ENCODE measurements at regions not wholly inside any gene's neighbourhood (a gene's known extent, or its start where the extent isn't known, plus 50 kb on each side); places are given as distances from the start of the nearest gene placed in this dataset.

GRCh38 chr1:221015159-221015790, 136.0 kb downstream of the HLX start:
- CTCF ChIA-PET (ENCODE audit: unreplicated experiment) = no interaction called here
- intact Hi-C loops (cut with micrococcal nuclease; ENCODE audit: unreplicated experiment) = no loop called here
- no peaks in the 10 kb centered on the region for H3K79me2 ChIP-seq (ENCODE audit: insufficient read depth, low read depth, low read length)

DNA sequence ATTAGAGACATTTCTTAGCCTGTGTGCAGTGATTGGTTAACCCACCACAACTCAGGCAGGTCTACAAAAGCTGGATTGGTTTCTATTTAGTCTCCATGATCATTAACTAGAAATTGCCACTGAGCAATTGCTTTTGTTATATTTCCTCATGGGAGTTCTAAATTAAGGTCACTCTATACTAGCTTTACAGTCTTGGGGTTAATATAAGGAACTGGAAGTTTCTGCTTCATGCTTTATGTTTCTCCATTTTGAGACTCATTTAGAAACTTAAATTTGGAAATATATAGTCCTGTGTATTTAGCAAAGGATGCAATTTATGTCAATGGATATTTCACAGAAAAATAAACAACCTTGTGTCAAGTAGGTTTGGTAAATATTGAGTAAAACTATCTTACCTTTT, 137.5 kb downstream of the HLX start:
- Histone ChIP-seq H3K36me3 (ENCODE audit: insufficient read depth, low read length) (no peaks in the 10 kb centered on the region), H3K79me2 (ENCODE audit: insufficient read depth, low read depth, low read length) (no peaks in the 10 kb centered on the region), H3K9me3 (ENCODE audit: low read length) (no peaks in the 10 kb centered on the region), H3K4me2 (ENCODE audit: low read length) (no peak overlapping the region), H3K4me3 (ENCODE audit: low read depth, low read length, poor library complexity, severe bottlenecking) (no peak overlapping the region), H2AFZ (ENCODE audit: low read length) (no peak overlapping the region), H3K9me2 (ENCODE audit: insufficient read depth, low read length) (no peaks in the 10 kb centered on the region), H4K20me1 (ENCODE audit: insufficient read depth, low read length) (no peaks in the 10 kb centered on the region), H3K27ac (ENCODE audit: low read depth, low read length, poor library complexity, severe bottlenecking) (no peak overlapping the region), H3K4me1 (ENCODE audit: insufficient read depth, low read length, poor library complexity, severe bottlenecking) (no peaks in the 10 kb centered on the region)
- no peak for DNase-seq (ENCODE audit: low spot score)
- TF ChIP-seq EZH2phosphoT487 (IDR thresholded peaks at IDR 0.05; ENCODE audit: borderline replicate concordance, low read depth, low read length) = no peak
- TF ChIP-seq, protein P1, sequence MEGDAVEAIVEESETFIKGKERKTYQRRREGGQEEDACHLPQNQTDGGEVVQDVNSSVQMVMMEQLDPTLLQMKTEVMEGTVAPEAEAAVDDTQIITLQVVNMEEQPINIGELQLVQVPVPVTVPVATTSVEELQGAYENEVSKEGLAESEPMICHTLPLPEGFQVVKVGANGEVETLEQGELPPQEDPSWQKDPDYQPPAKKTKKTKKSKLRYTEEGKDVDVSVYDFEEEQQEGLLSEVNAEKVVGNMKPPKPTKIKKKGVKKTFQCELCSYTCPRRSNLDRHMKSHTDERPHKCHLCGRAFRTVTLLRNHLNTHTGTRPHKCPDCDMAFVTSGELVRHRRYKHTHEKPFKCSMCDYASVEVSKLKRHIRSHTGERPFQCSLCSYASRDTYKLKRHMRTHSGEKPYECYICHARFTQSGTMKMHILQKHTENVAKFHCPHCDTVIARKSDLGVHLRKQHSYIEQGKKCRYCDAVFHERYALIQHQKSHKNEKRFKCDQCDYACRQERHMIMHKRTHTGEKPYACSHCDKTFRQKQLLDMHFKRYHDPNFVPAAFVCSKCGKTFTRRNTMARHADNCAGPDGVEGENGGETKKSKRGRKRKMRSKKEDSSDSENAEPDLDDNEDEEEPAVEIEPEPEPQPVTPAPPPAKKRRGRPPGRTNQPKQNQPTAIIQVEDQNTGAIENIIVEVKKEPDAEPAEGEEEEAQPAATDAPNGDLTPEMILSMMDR (conservative IDR thresholded peaks at IDR 0.05; ENCODE audit: low read length) = no peak
- BruUV-seq (replicated peaks) = no TSS peak
- intact Hi-C loops (cut with micrococcal nuclease; ENCODE audit: unreplicated experiment) = no loop called here
- CTCF ChIA-PET (ENCODE audit: unreplicated experiment) = interaction anchor here (0.5 kb wide), 1 partner anchor 18 kb away, joined by 3 read pairs; no protein-coding TSS in a partner anchor
- POLR2A ChIA-PET = no interaction called here

More at GRCh38 chr1:221015159-221015790, 136.0 kb downstream of the HLX start:
- H3K9me2 ChIP-seq (ENCODE audit: insufficient read depth, low read length) = no peaks in the 10 kb centered on the region
- H3K9me3 ChIP-seq (ENCODE audit: low read length) = no peaks in the 10 kb centered on the region
- H3K4me3 ChIP-seq (ENCODE audit: low read depth, low read length, poor library complexity, severe bottlenecking) = no peak overlapping the region
- no peaks in the 10 kb centered on the region for H3K36me3 ChIP-seq (ENCODE audit: insufficient read depth, low read length)
- no peak for DNase-seq (ENCODE audit: low spot score)
- POLR2A ChIA-PET = interaction anchor here (0.6 kb wide), 1 partner anchor 760 kb away, joined by 4 read pairs; no protein-coding TSS in a partner anchor
- no peaks in the 10 kb centered on the region for H3K4me1 ChIP-seq (ENCODE audit: insufficient read depth, low read length, poor library complexity, severe bottlenecking)
- H3K4me2 ChIP-seq (ENCODE audit: low read length) = no peak overlapping the region
- H4K20me1 ChIP-seq (ENCODE audit: insufficient read depth, low read length) = no peaks in the 10 kb centered on the region
- no peak overlapping the region for H3K27ac ChIP-seq (ENCODE audit: low read depth, low read length, poor library complexity, severe bottlenecking)
- H2AFZ ChIP-seq (ENCODE audit: low read length) = no peak overlapping the region
- no peak for TF ChIP-seq EZH2phosphoT487 (IDR thresholded peaks at IDR 0.05; ENCODE audit: borderline replicate concordance, low read depth, low read length)
- TF ChIP-seq, protein P1 (conservative IDR thresholded peaks at IDR 0.05; ENCODE audit: low read length) = no peak
- no TSS peak for BruUV-seq (replicated peaks)

DNA sequence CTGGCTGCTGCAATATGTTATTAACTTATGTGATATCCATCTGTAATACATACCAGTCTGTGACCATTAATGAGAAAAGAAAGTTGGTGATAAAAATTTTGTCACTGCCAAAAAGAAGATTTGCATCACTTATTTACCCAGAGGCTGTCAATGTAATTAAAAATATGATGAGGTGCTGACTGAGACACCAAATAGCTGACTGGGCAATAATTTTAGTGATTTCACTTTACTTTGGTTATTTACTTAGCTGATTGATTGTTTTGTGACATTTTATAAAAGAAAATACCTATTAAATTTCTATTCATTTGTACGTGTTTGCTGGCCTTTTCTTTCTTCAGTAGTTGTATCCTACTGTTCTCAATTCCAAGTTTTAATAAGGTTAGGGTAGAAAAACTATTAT, 139.2 kb downstream of the HLX start:
- intact Hi-C loops (cut with micrococcal nuclease; ENCODE audit: unreplicated experiment) = no loop called here
- Histone ChIP-seq H3K4me1 (ENCODE audit: insufficient read depth, low read length, poor library complexity, severe bottlenecking) (no peaks in the 10 kb centered on the region), H4K20me1 (ENCODE audit: insufficient read depth, low read length) (no peaks in the 10 kb centered on the region), H3K79me2 (ENCODE audit: insufficient read depth, low read depth, low read length) (no peaks in the 10 kb centered on the region), H3K4me2 (ENCODE audit: low read length) (no peak overlapping the region), H3K36me3 (ENCODE audit: insufficient read depth, low read length) (no peaks in the 10 kb centered on the region), H3K9me3 (ENCODE audit: low read length) (no peaks in the 10 kb centered on the region), H3K4me3 (ENCODE audit: low read depth, low read length, poor library complexity, severe bottlenecking) (no peak overlapping the region), H3K27ac (ENCODE audit: low read depth, low read length, poor library complexity, severe bottlenecking) (no peak overlapping the region), H2AFZ (ENCODE audit: low read length) (no peak overlapping the region), H3K9me2 (ENCODE audit: insufficient read depth, low read length) (no peaks in the 10 kb centered on the region)
- no peak for TF ChIP-seq EZH2phosphoT487 (IDR thresholded peaks at IDR 0.05; ENCODE audit: borderline replicate concordance, low read depth, low read length)
- TF ChIP-seq, protein P1 (conservative IDR thresholded peaks at IDR 0.05; ENCODE audit: low read length) = no peak
- BruUV-seq (replicated peaks) = no TSS peak
- POLR2A ChIA-PET = no interaction called here
- no peak for DNase-seq (ENCODE audit: low spot score)
- CTCF ChIA-PET (ENCODE audit: unreplicated experiment) = no interaction called here
